GM21619 (cell line): ENCODE measurements at regions not wholly inside any gene's neighbourhood (a gene's known extent, or its start where the extent isn't known, plus 50 kb on each side); places are given as distances from the start of the nearest gene placed in this dataset.

Experiments
- ATAC-seq: cut with Tn5 transposase; IDR thresholded peaks from one replicate; pipeline ENCODE4 v1.9.1; 2021; ENCODE audit not compliant: unreplicated experiment

DNA sequence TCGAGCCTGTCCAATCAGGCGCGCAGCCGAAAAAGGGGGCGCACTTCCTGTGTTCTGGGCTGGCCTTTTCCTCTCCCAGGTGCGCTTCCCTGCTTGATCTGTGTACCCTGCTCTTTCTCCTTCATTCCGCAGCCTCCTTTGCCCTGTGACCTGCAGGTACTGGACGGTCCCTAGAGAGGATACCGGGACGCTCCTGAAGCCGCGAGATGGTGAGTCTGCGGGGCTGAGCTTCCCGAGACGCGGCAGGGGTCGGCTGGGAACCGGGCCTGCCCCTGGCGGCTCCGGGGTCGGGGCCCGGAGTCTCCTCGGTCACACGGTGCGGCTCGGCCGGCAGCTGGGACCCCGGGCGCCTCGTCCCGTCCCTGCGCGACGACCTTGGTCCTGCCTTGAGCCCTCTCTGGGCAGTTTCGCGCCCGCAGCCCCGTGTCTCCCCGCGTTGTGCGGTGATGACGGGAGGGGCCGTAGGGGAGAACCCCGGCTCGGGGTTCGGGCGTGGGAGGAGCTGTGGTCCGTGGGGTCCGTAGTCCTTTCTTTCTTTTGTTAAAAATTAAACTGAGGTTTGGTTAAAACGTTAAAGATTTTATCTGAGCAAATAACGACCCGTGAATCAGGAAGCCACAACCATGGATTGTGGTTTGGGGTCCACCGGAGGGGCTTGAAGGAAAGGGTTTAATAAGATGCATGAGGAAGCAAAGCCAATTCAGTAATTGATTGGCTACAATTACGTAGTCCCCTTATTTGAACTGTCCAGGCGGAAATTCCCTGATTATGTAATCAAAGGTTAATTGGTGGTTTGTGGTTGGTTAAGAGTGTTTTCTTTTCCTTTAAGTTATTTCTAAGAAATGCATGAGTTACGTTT, 172.8 kb upstream of the ZNF267 start:
- ATAC-seq, result peak; percentile 78

DNA sequence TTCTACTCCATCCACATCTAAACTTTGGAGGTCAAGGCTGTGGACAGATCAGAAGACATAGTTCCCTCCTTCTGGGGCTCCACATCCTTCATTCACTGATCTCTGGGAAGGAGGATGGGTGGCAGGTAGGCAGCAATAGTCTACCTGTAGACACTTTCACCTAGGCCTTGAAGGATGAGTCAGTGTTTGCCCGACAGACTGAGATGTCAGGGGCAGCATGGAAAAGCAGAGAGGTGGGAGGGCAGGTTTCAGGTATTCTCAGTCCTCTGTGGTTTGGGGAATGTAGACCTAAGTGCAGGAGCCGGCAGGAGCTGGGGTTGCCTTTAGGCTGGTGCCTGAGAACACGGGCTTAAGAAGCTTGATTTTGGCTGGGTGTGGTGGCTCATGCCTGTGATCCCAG, 171.9 kb upstream of the ZNF267 start:
- no peak for ATAC-seq

GRCh38 chr16:31702796-31703195, 170.8 kb upstream of the ZNF267 start:
- no peak for ATAC-seq

DNA sequence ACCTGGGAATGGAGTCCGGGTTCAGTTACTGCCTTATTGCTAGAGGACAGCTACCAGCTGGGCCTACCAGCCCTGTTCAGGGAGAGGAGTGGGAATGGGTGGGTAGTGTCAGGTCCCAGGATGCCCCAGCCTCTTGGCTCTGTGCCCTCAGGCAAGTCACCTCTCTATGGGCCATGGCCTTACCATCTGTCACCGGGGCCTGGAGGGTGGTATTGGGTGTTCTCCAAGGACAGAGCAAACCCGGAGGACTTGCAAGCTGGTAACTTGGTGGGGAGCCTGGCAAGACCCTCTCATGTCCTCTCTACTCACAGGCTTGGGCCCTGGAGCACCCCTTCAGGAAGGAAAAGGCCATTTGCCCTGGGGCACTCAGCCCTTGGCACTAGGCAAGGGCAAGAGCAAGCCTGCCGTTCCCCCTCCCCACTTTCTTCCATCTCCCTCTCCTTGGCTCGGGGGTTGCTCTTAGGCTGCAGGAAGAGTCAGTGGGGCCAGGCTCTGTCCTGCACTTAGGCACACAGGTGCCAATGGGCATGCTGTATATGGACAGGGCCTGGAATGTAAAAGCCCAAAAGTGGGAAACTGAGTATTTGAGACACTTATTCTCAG, 170.0 kb upstream of the ZNF267 start:
- ATAC-seq, result no peak

DNA sequence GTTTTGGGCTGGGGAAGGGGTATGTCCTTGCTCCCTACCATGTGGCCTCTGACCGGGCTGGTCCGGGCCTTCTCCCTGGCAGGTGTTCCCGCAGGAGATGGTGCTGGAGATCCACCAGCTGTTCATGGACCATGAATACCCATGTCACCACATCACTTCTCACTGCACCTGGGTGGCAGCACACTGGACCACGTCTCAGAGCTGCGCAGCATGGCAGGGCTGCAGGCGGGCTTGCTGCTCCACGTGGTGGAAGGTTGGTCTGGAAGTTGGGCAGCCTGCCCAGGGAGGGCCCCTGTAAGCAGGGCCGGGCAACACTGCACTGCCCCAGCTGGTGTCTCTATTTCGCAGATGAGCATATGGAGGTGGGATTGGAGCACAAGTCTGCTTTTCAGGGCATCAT, 169.5 kb upstream of the ZNF267 start:
- ATAC-seq, result no peak

- no peak for ATAC-seq
These were observed 168.2 kb upstream of the ZNF267 start for GRCh38 chr16:31705371-31705770.

DNA sequence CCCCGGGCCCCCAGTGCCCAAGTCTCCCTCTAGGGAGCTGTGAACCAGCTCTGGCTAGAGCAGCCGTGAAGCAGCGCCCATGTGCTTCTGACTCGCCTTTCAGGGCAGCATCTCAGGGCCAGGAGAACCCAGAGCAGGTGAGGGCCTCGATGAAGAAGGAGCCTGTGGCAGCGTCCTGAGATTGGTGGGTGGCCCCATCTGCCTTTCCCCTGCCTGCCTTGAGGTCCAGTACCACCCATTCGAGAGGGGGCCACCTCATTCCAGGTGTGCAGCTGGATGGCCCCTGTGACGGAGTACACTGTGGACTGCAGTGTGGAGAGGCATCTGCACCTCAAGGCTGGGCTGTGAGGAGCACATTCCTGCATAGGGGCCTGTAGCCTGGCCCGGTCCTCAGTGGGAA, 167.3 kb upstream of the ZNF267 start:
- ATAC-seq, result no peak

DNA sequence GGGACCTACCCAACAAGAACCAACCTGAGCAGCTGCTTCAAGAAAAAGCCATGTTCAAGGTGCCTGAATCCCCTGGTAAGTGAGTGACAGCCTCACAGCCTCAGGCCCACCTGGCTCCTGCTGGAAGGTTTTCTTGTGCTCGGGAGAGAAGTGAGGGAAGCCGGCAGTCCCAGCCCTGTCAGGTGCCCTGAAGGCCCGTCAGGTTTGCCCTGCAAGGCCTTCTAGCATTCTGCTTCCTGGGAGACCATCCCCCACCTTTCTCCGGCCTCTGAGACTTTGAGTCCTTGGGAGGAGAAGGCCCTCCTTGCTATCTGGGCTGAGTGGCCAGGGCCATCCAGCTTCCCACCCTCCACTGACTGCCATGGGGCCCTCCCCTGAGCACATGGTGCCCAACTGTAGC, 166.7 kb upstream of the ZNF267 start:
- ATAC-seq, result no peak

- ATAC-seq, result no peak
These were observed 165.8 kb upstream of the ZNF267 start for GRCh38 chr16:31707743-31708335.

DNA sequence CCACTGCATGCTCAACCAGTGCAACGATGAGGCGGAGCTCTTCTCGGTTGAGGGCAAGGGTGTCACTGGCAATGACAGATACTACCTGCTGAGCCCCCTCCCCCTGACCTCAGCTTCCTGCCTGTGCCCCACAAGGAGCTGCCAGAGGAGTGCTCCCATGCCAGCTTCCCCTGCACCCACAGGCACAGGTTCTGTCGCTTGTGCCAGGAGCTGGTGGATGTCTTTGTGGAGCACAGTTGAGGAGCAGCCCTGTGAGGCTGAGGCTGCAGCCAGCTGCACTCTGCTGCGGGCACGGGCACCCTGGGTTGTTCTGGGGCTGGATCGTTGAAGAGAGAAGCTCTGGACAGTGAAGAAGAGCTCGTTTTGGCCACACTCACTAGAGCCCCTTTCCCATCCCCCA, 165.3 kb upstream of the ZNF267 start:
- ATAC-seq, result no peak

DNA sequence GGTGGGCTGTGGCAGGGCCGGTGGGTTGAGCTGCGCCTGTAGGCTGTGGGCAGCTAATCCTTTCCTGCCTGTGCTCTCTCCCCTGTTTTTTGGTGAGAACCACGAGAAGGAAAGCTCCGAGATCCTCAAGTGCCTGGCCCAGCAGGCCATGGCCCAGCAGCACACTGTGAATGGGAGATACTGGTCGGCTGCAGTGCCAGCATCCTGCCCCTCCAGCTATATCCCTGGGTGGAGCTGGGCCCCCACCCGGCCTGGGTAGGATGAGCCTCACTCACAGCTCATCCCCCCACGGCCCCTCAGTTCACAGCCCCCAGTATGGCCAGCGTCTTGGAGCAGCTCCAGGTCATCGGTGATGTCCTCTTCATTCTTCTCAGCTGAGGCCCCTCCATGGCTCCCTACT, 164.4 kb upstream of the ZNF267 start:
- ATAC-seq, result no peak

- ATAC-seq, result no peak
These were observed 163.5 kb upstream of the ZNF267 start for GRCh38 chr16:31710134-31710533.

- no peak for ATAC-seq
These were observed 162.7 kb upstream of the ZNF267 start for GRCh38 chr16:31710880-31711279.

DNA sequence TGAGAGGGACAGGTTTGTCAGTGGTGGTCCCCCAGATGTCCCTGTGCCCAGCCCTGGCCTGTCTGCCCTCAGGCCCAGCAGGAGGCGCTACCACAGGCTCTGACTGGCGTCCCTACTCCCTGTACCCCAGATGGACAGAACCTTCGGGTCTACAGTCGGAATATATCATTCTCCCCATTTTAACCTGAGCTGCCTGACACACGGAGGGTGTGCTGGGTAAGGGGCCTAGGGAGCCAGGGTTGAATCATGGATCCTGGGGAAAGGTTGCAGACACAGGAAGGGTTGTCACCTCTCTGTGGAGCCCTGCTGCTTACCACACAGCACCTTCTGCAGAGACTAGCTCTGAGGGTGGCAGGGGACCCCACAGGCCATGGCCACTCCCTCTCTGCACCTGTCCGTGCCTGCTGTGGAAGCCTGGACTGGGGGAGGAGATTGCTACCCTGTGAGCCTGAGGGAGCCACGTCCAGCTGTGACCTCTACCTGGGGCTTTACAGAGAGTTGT, 162.2 kb upstream of the ZNF267 start:
- no peak for ATAC-seq

DNA sequence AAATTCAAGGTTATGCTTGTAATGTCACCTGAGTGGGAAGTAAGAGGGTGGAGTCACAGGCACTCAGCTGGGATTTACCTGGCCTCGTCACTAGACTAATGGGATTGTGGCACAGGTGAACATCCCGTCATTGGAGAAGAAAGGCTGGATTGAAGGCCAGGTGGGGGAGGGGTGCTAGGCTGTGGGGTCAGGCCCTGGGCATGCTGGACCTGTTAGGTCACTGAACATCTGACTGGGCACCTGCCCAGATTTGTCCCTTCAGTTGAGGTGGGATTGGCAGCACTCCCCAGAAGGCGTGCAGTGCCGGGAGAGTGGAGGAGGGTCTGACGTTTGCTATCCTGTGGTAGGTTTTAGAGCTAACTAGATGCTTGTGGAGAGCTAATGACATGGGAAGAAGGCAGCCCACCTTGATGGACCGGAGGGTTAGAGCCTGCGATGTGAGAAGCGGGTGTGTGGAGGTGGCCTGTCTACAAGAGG, 161.5 kb upstream of the ZNF267 start:
- no peak for ATAC-seq

DNA sequence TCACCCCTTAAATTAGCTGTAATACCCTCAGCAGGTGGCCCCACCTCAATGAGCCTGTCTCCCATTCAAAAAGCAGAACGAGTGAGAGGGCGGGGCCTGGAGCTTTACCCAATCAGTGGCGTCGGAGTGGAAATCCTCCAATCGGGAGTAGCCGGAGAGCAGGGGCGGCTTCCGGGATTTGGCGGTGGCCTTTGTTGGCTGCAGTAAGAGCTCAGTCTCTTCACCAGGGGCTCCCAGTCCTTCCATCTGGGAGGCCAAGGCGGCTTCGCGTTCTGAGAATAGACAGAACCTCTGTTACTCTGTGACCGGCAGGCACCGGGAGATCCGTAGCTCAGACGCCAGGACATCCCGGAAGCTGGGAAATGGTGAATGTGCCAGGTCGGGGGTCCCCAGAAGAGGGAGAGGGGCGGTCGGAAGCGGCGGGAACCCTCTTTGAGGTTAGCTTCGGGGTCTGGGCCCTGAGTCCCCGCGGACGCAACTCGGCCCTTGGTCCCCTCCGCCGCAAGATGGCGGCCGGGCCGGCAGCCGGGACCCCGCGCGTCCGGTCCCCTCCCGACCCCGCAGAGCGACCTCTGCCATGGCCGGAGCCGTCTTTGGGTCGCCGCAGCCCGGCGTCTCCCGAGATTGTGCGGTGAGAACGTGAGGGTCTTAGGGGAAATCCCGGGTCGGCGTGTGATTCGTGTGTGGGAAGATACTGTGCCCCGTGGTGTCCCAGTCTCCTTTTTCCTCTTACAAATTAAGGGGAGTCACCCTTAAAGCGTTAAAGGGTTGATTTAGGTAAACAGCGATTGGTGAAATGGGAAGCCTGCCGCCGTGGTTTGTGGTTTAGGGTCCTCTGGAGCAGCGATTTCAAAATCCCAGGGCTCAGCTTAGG, 160.3 kb upstream of the ZNF267 start:
- ATAC-seq, result peak; percentile 95

DNA sequence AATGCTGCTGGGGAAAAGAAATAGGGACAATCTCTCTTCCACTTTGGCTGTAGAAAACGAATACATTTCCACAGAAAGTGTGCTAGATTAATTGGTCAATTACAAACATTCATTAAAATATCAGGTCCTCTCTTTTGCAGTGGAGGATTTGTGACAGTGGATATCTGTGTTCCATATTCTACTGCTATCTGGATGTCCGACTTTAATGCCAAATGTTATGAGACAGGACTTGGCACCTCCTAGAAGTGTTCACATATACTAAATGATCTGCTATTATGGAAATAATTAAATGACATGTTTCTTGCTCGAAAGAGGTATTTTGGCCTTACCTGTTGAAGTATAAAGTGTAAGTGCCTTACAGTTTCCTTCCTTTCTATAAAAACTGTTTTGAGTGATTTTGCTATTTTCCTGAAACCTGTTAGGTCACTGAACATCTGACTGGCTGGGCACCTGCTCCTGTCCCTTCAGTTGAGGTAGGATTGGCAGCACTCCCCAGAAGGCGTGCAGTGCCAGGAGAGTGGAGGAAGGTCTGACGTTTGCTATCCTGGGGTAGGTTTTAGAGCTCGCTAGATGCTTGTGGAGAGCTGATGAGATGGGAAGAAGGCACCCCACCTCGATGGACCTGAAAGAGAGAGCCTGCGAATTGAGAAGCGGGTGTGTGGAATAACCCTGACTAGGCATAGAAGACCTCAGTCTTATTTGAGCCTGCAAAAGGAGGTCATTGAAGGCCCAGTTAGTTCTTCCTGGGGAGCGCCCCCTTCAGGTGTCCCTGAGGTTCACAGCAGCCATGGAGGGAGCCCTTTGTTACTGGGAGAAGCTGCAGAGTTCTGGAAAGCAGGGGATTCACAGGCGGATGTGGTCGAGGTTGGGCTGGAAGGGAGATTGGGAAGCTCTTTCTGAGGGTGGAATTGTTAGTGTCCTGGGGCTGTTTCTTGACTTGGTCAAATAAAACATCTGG, 159.4 kb upstream of the ZNF267 start:
- no peak for ATAC-seq

DNA sequence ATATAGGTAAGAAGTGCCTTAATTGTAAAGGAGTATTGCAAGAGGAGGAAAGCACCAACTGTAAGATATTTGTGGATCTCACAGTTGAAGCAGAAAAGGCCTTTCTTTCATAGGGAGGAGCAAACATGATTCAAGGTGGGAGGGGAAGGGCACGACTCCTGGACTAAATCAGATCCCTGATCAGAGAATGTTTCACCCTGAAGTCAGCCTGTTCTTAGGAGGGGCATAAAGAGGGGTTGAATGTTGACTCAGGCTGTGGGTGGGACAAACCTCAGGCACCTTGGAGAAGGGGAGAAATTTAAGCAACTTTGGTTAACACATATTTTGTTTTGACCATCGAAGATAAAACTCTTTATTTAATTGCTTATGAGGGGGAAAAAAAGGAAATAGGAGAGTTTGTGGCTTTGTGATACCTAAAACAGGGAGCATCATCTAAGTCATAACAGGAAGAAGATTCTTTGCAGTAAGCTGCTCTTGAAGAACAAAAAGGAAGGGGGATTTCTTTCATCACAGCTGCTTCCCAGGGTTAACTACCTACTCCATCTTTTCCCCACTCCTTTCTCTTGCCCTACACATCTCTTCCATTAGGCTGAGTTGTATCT, 158.6 kb upstream of the ZNF267 start:
- ATAC-seq, result no peak

DNA sequence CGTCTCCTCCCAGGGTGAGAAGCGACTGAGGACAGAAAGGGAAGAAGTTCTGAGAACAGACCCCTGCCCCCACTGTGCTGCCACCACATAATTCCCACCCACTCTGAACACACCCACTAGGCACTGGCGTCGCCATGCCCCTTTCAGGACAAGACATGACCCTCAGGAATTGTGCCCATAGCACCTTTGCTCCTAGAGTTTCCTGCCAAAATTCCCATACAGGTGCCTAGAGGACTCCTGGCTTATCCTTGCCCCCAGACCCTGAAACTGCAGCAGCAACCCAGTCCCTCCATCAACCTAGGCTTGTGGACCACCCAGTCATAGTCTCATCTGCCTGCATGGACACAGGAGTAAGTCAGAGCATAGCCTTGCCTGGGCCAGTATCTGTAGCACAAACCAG, 157.7 kb upstream of the ZNF267 start:
- ATAC-seq, result no peak
